Heart left ventricle (tissue), 16 donors: ENCODE measurements at regions not wholly inside any gene's neighbourhood (a gene's known extent, or its start where the extent isn't known, plus 50 kb on each side); places are given as distances from the start of the nearest gene placed in this dataset.

Experiments used
- ATAC-seq, 4 donors: fragments of 200-7000 bp; cut with Tn5 transposase; one replicate each; pipeline ENCODE4 v1.9.1; 2020 to 2022; ENCODE audit warnings: moderate library complexity in 4 of 4, mild to moderate bottlenecking in 3 of 4, moderate number of reproducible peaks in 1 of 4
- DNase-seq, 5 donors: peaks; one replicate each; pipeline ENCODE4 v3.0.0-alpha.2; 2020
- H3K27ac ChIP-seq, 12 donors: fragments of 200-600 bp; sonication (generic) in 4 of 12; one replicate each; pipeline versions ENCODE4 v1.5.0 to v1.8.0; 2016 to 2022; ENCODE audit warnings: mild to moderate bottlenecking in 2 of 12
- H3K27me3 ChIP-seq, 9 donors: fragments of 200-600 bp; sonication (generic) in 2 of 9; one replicate each; pipeline versions ENCODE4 v1.5.1 to v1.8.0; 2016 to 2022; ENCODE audit warnings: mild to moderate bottlenecking in 3 of 9
- H3K36me3 ChIP-seq, 9 donors: fragments of 200-600 bp; sonication (generic) in 2 of 9; one replicate each; pipeline versions ENCODE4 v1.5.0 to v1.8.0; 2018 to 2022; ENCODE audit warnings: mild to moderate bottlenecking in 2 of 9
- H3K4me1 ChIP-seq, 12 donors: fragments of 200-600 bp; sonication (generic) in 4 of 12; one replicate each; pipeline versions ENCODE4 v1.5.0 to v1.8.0; 2016 to 2022; ENCODE audit warnings: mild to moderate bottlenecking in 3 of 12
- H3K4me3 ChIP-seq, 12 donors: fragments of 200-600 bp; sonication (generic) in 4 of 12; one replicate each; pipeline versions ENCODE4 v1.5.0 to v1.8.0; 2017 to 2022; ENCODE audit warnings: mild to moderate bottlenecking in 9 of 12, moderate library complexity in 4 of 12
- H3K9me3 ChIP-seq, 12 donors: fragments of 200-600 bp; sonication (generic) in 4 of 12; one replicate each; pipeline versions ENCODE4 v1.5.0 to v1.8.0; 2016 to 2022; ENCODE audit warnings: mild to moderate bottlenecking in 1 of 12
- POLR2A ChIP-seq, 2 donors: fragments of 450-650 bp; IDR thresholded peaks; one replicate each; pipeline ENCODE4 v1.6.1; 2017; ENCODE audit warnings: antibody characterized with exemption in 2 of 2, mild to moderate bottlenecking in 2 of 2, moderate library complexity in 2 of 2
- WGBS, 4 donors: extraction: QIAGEN DNeasy Blood & Tissue Kit in 2 of 4; methylation state at CpG; one replicate each; pipeline versions ENCODE4 v1.1.5 to v1.1.7; 2013 to 2018; 5-methylcytosine and 5-hydroxymethylcytosine counted together
- intact Hi-C, 10 donors: fragments of 100-400 bp; cut with DNase I; formaldehyde crosslinking; loops; one replicate each; pipeline versions ENCODE4 v1.11.1 to v1.14.2; 2022
- TF ChIP-seq, protein P1 (sequence below), 12 donors: fragments of 200-600 bp; sonication (generic) in 4 of 12; IDR thresholded peaks; one replicate each; pipeline versions ENCODE4 v1.5.0 to v1.8.0; 2018 to 2022; ENCODE audit warnings: antibody characterized with exemption in 12 of 12, mild to moderate bottlenecking in 5 of 12
- donor health status: ischemic (EF 13 %, LVEDD 7.1; RV severe dilation, severe dysfunction).
- donor health status: healthy with polysubstance abuse.
- donor health status: DM: no; HTN: yes; CAD: no.
- donor health status: DM: no; HTN: no; CAD: no.
- donor health status: ischemic (EF 25% LVEDD 6.9; RV normal size, moderate dysfunction).
- donor health status: ischemic (EF 25% LVEDD 5.7; RV mildly dilated, moderate dysfunction).
- donor health status: healthy.
- donor health status: DM: yes; HTN: yes; CAD: no.
- donor health status: ischemic (EF 35%, LVEDD 5.7; RV mildly dilated, moderate dysfunction).
- donor health status: nonischemic (EF 11% LVEDD 7.7; RV severe dilation, severe dysfunction).
- donor health status: DM: yes; HTN: yes; CAD: no.
- donor health status: PGD.
- donor health status: ischemic (EF 29% LVEDD 5.4; RV normal size, mild dysfunction).
- donor health status: nonischemic (EF 23%, LVEDD 6.1; RV moderate dilation, normal function).

DNA sequence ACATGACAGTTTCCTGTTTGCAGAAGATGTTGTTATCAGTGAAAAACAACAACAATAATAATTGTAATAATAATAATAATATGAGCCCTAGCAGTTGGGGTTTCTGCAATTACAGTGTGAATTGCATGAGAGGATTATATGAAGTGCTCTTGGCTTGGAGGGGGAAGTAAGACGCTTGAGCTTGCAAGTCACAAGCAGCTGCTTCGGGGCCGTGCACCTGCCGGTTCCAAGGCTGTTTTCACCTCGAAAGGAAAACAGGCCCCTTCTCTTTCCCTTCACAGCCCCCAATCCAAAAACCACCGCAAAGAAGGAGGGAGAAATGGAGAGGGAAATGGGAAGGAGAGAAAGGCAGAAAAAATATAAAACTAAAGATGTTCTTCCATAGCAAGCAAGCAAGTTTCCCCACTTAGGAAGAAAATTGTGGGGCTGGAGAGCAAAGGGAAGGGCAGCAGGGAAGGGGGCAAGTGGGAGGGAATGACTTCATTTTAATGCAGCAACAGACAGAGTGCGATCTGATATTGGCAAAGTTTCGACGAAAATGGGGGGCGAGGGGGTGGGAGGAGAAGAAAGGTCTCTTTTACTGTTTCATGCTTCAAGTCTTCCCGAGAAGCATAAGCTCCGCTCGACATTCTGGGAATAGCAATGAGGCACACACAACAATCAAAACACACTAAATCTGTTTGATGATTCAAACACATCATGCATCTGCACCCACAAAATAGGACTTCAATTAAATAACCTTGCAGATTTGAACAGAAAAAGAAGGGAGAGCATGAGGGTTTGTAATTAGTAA lies 284.2 kb upstream of the ATP11B start:
- WGBS, 4 donors, result 39 to 46% (median 42%) methylated on average over 13 of the region's 13 CpGs
- Histone ChIP-seq H3K27ac (no peak overlapping the region), H3K36me3 (no peaks in the 10 kb centered on the region), H3K9me3 (no peaks in the 10 kb centered on the region), H3K4me1 (no peaks in the 10 kb centered on the region), H3K4me3 (no peak overlapping the region), H3K27me3 (peaks cover 0 to 8% (median 0%) of the 10 kb centered on the region in 9 donors)
- DNase-seq (no peak), ATAC-seq (no peak)
- TF ChIP-seq, protein P1, sequence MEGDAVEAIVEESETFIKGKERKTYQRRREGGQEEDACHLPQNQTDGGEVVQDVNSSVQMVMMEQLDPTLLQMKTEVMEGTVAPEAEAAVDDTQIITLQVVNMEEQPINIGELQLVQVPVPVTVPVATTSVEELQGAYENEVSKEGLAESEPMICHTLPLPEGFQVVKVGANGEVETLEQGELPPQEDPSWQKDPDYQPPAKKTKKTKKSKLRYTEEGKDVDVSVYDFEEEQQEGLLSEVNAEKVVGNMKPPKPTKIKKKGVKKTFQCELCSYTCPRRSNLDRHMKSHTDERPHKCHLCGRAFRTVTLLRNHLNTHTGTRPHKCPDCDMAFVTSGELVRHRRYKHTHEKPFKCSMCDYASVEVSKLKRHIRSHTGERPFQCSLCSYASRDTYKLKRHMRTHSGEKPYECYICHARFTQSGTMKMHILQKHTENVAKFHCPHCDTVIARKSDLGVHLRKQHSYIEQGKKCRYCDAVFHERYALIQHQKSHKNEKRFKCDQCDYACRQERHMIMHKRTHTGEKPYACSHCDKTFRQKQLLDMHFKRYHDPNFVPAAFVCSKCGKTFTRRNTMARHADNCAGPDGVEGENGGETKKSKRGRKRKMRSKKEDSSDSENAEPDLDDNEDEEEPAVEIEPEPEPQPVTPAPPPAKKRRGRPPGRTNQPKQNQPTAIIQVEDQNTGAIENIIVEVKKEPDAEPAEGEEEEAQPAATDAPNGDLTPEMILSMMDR (IDR thresholded peaks at IDR 0.05), result no peak
- no peak for TF ChIP-seq POLR2A (IDR thresholded peaks at IDR 0.05)
- intact Hi-C loops, result no loop called here

DNA sequence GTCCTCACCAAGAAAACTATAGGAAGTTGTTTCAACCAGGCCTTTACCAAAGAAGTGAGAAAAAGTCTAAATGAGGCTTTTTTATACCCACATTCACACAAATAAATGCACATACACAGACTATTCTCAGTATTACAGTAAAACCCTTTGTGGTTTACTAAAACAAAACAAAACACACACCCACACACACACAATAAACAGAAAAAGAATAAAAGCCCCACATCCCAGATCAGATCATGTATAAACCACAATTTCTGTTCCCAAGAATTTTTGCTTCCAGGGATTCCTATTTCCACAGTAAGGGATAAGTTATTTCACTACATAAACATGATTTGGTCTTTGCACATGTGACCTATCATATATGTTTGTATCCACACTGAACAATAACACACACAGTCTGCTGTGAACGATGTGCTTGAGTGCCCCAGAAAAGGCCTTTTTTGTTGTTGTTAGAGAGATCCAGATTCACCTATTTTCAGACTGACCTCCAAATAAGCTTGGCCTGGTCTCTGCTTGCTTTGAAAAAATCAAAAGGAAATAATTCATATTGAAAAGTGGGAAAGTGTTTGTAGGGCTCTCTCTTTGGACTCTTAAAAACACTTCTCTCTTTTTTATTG lies 283.4 kb upstream of the ATP11B start:
- intact Hi-C loops, result no loop called here
- H3K9me3 ChIP-seq, result no peaks in the 10 kb centered on the region
- ATAC-seq (no peak), DNase-seq (no peak)
- no peak overlapping the region for H3K4me3 ChIP-seq
- TF ChIP-seq, protein P1 (IDR thresholded peaks at IDR 0.05), result no peak
- H3K27ac ChIP-seq, result no peak overlapping the region
- no peaks in the 10 kb centered on the region for H3K4me1 ChIP-seq
- no peaks in the 10 kb centered on the region for H3K36me3 ChIP-seq
- 68 to 79% (median 71%) methylated on average over 1 of the region's 1 CpG for WGBS, 4 donors
- H3K27me3 ChIP-seq, result peaks cover 0 to 8% (median 0%) of the 10 kb centered on the region in 9 donors

DNA sequence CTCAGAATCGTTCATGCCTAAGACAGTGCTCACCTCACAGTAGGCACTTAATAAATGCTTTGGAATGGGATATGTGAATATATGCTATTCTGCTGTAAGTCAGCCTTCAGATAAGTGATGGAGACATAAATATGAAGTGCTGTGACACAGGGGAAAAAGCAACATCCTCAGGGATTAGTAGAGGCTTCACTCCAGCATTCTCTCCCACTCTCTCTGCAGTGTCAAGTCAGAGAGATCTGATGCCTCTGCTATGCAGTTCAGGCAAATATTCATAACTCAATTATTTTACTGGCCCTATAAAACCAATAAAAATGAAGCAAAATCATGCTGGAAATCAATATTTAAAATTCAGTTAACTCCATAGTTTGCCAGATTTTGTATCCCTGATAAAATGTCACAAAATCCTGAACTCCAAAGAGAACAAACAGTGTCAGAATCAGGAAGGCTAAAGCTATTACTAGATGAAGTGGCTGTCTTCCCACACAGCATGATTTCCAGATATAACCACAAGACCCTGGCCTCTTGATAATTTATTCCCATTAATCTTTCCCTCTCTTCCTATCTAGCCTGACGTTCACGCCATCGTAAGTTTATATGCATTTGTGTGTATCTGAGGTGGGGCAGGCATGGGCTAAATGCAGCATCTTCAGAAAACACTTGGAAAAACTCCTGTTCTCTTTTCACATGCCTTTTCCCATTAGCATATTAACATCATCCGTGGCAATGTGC lies 278.9 kb upstream of the ATP11B start:
- intact Hi-C loops, result no loop called here
- Histone ChIP-seq H3K4me3 (no peak overlapping the region), H3K27me3 (no peaks in the 10 kb centered on the region), H3K27ac (no peak overlapping the region), H3K9me3 (no peaks in the 10 kb centered on the region), H3K4me1 (no peaks in the 10 kb centered on the region), H3K36me3 (no peaks in the 10 kb centered on the region)
- no peak for TF ChIP-seq POLR2A (IDR thresholded peaks at IDR 0.05)
- 63 to 70% (median 69%) methylated on average over 5 of the region's 5 CpGs for WGBS, 4 donors
- DNase-seq (no peak), ATAC-seq (no peak)

DNA sequence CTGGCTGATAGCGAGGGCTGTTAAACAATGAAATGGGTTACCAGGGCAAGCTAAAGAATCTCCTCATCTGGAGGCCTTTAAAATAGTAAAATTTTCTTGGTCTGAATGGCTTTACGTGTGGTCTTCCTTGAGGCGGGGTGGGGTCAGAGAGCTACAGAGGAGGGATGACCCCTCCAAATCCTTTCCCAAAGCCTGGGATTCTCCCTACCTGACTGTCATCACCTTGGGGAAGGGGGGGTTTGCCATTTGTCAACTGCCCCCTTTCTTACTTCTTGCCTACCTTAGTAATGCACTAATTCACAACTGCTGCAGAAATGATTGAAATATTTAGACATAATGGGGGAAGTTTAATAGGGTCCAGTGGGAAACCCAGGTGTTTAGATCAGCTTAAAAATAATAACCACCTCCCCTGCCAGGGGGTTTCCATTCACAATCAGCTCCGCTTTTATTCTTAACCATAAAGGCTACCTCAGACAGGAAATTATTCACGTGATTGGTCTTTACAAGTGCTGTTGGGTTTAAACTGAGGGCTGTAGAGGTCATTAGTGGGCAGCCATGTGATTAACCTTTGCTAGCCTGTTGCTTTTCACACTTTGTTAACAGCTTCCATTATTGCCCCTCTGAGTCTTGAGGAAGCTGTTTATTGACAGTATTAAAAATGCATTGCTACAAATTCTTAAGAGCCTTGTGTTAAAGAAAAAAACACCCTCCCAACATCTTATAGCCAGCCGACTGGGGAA lies 276.5 kb upstream of the ATP11B start:
- Histone ChIP-seq H3K36me3 (no peaks in the 10 kb centered on the region), H3K4me1 (no peaks in the 10 kb centered on the region), H3K27me3 (no peaks in the 10 kb centered on the region), H3K27ac (no peak overlapping the region), H3K9me3 (no peaks in the 10 kb centered on the region), H3K4me3 (no peak overlapping the region)
- ATAC-seq, result no peak
- WGBS, 4 donors, result 75 to 79% (median 78%) methylated on average over 6 of the region's 6 CpGs
- TF ChIP-seq, protein P1 (IDR thresholded peaks at IDR 0.05), result no peak
- TF ChIP-seq POLR2A (IDR thresholded peaks at IDR 0.05), result no peak
- intact Hi-C loops, result no loop called here
- DNase-seq, result no peak
